ENCODE measurements at regions not wholly inside any gene's neighbourhood (a gene's known extent, or its start where the extent isn't known, plus 50 kb on each side); places are given as distances from the start of the nearest gene placed in this dataset.

GRCh38 chr11:33616552-33616951, 84.1 kb downstream of the C11orf91 start:
- Histone ChIP-seq H3K27me3 (ENCODE audit: control insufficient read depth in 3 of 3, insufficient read depth in 3 of 3, low read depth in 1 of 3, low read length in 3 of 3) (no peaks in the 10 kb centered on the region), H2AK5ac (ENCODE audit: low read depth, low read length) (no peak overlapping the region), H2BK5ac (ENCODE audit: low read length) (no peak overlapping the region), H3K14ac (ENCODE audit: low read length) (no peak overlapping the region), H3K4ac (ENCODE audit: low read length) (no peak overlapping the region), H3K4me3 (ENCODE audit: low read length in 2 of 2) (peak overlapping the region in 1 of 2 donors; percentile 32), H3K27ac (replicated peaks; ENCODE audit: low read length) (no peak overlapping the region), H3K18ac (ENCODE audit: low read length) (no peak overlapping the region), H3K79me1 (ENCODE audit: low read depth, low read length) (no peaks in the 10 kb centered on the region), H2BK12ac (ENCODE audit: low read length) (no peak overlapping the region), H3K23ac (ENCODE audit: low read depth, low read length, poor library complexity) (no peak overlapping the region), H4K8ac (ENCODE audit: low read depth, low read length) (no peak overlapping the region), H3K4me2 (ENCODE audit: insufficient read depth, low read length, poor library complexity, severe bottlenecking) (no peak overlapping the region), H2BK15ac (ENCODE audit: low read length) (no peak overlapping the region), H3K9me3 (replicated peaks in 1 of 2; ENCODE audit: control insufficient read depth in 2 of 2, insufficient read depth in 1 of 2, low read depth in 1 of 2, low read length in 2 of 2) (no peaks in the 10 kb centered on the region), H4K91ac (ENCODE audit: low read depth, low read length, poor library complexity) (no peak overlapping the region), H3K9ac (ENCODE audit: low read depth, low read length, poor library complexity) (no peak overlapping the region), H2BK120ac (ENCODE audit: low read depth, low read length) (no peak overlapping the region), H3K4me1 (ENCODE audit: control insufficient read depth in 2 of 2, insufficient read depth in 1 of 2, low read depth in 1 of 2, low read length in 2 of 2) (peaks cover 0 to 3% of the 10 kb centered on the region in 2 donors), H2AFZ (ENCODE audit: low read length) (no peak overlapping the region), H3K36me3 (replicated peaks in 1 of 2; ENCODE audit: control insufficient read depth in 2 of 2, insufficient read depth in 2 of 2, low read length in 2 of 2) (no peaks in the 10 kb centered on the region)
- no peak for DNase-seq (ENCODE audit: low spot score)
- WGBS, 2 donors (ENCODE audit: extremely low coverage in 2 of 2, insufficient read length in 2 of 2, insufficient replicate concordance in 1 of 2) = no CpG with 5 or more reads among the region's 5 CpGs

GRCh38 chr11:33615751-33616150, 84.9 kb downstream of the C11orf91 start:
- Histone ChIP-seq H2BK15ac (ENCODE audit: low read length) (no peak overlapping the region), H2BK12ac (ENCODE audit: low read length) (no peak overlapping the region), H3K27ac (replicated peaks; ENCODE audit: low read length) (no peak overlapping the region), H2BK5ac (ENCODE audit: low read length) (no peak overlapping the region), H3K27me3 (ENCODE audit: control insufficient read depth in 3 of 3, insufficient read depth in 3 of 3, low read depth in 1 of 3, low read length in 3 of 3) (no peaks in the 10 kb centered on the region), H2BK120ac (ENCODE audit: low read depth, low read length) (no peak overlapping the region), H3K79me1 (ENCODE audit: low read depth, low read length) (no peaks in the 10 kb centered on the region), H3K23ac (ENCODE audit: low read depth, low read length, poor library complexity) (no peak overlapping the region), H3K14ac (ENCODE audit: low read length) (no peak overlapping the region), H3K4me3 (ENCODE audit: low read length in 2 of 2) (no peak overlapping the region), H4K91ac (ENCODE audit: low read depth, low read length, poor library complexity) (no peak overlapping the region), H3K9me3 (replicated peaks in 1 of 2; ENCODE audit: control insufficient read depth in 2 of 2, insufficient read depth in 1 of 2, low read depth in 1 of 2, low read length in 2 of 2) (no peaks in the 10 kb centered on the region), H2AFZ (ENCODE audit: low read length) (no peak overlapping the region), H4K8ac (ENCODE audit: low read depth, low read length) (no peak overlapping the region), H3K36me3 (replicated peaks in 1 of 2; ENCODE audit: control insufficient read depth in 2 of 2, insufficient read depth in 2 of 2, low read length in 2 of 2) (no peaks in the 10 kb centered on the region), H3K4me2 (ENCODE audit: insufficient read depth, low read length, poor library complexity, severe bottlenecking) (no peak overlapping the region), H3K4ac (ENCODE audit: low read length) (no peak overlapping the region), H3K18ac (ENCODE audit: low read length) (no peak overlapping the region), H3K9ac (ENCODE audit: low read depth, low read length, poor library complexity) (no peak overlapping the region), H3K4me1 (ENCODE audit: control insufficient read depth in 2 of 2, insufficient read depth in 1 of 2, low read depth in 1 of 2, low read length in 2 of 2) (peaks cover 0 to 3% of the 10 kb centered on the region in 2 donors), H2AK5ac (ENCODE audit: low read depth, low read length) (no peak overlapping the region)
- DNase-seq (ENCODE audit: low spot score) = no peak
- WGBS, 2 donors (ENCODE audit: extremely low coverage in 2 of 2, insufficient read length in 2 of 2, insufficient replicate concordance in 1 of 2) = no CpG with 5 or more reads among the region's 3 CpGs

GRCh38 chr11:33613404-33613803, 87.2 kb downstream of the C11orf91 start:
- Histone ChIP-seq H2BK5ac (ENCODE audit: low read length) (no peak overlapping the region), H3K4me1 (ENCODE audit: control insufficient read depth in 2 of 2, insufficient read depth in 1 of 2, low read depth in 1 of 2, low read length in 2 of 2) (peaks cover 0 to 3% of the 10 kb centered on the region in 2 donors), H4K8ac (ENCODE audit: low read depth, low read length) (no peak overlapping the region), H3K18ac (ENCODE audit: low read length) (no peak overlapping the region), H4K91ac (ENCODE audit: low read depth, low read length, poor library complexity) (no peak overlapping the region), H2BK15ac (ENCODE audit: low read length) (no peak overlapping the region), H3K79me1 (ENCODE audit: low read depth, low read length) (no peaks in the 10 kb centered on the region), H3K27me3 (ENCODE audit: control insufficient read depth in 3 of 3, insufficient read depth in 3 of 3, low read depth in 1 of 3, low read length in 3 of 3) (no peaks in the 10 kb centered on the region), H3K9ac (ENCODE audit: low read depth, low read length, poor library complexity) (no peak overlapping the region), H2AK5ac (ENCODE audit: low read depth, low read length) (no peak overlapping the region), H3K23ac (ENCODE audit: low read depth, low read length, poor library complexity) (no peak overlapping the region), H3K9me3 (replicated peaks in 1 of 2; ENCODE audit: control insufficient read depth in 2 of 2, insufficient read depth in 1 of 2, low read depth in 1 of 2, low read length in 2 of 2) (no peaks in the 10 kb centered on the region), H3K27ac (replicated peaks; ENCODE audit: low read length) (no peak overlapping the region), H3K36me3 (replicated peaks in 1 of 2; ENCODE audit: control insufficient read depth in 2 of 2, insufficient read depth in 2 of 2, low read length in 2 of 2) (no peaks in the 10 kb centered on the region), H3K4ac (ENCODE audit: low read length) (no peak overlapping the region), H3K14ac (ENCODE audit: low read length) (no peak overlapping the region), H2AFZ (ENCODE audit: low read length) (no peak overlapping the region), H3K4me2 (ENCODE audit: insufficient read depth, low read length, poor library complexity, severe bottlenecking) (no peak overlapping the region), H2BK120ac (ENCODE audit: low read depth, low read length) (no peak overlapping the region), H3K4me3 (ENCODE audit: low read length in 2 of 2) (no peak overlapping the region), H2BK12ac (ENCODE audit: low read length) (no peak overlapping the region)
- no CpG with 5 or more reads among the region's 2 CpGs for WGBS, 2 donors (ENCODE audit: extremely low coverage in 2 of 2, insufficient read length in 2 of 2, insufficient replicate concordance in 1 of 2)
- DNase-seq (ENCODE audit: low spot score) = no peak

- no peak overlapping the region for H2AK5ac ChIP-seq (ENCODE audit: low read depth, low read length)
- no peak overlapping the region for H3K4me2 ChIP-seq (ENCODE audit: insufficient read depth, low read length, poor library complexity, severe bottlenecking)
- no peak overlapping the region for H2BK120ac ChIP-seq (ENCODE audit: low read depth, low read length)
- no peak overlapping the region for H3K9ac ChIP-seq (ENCODE audit: low read depth, low read length, poor library complexity)
- no peak overlapping the region for H3K14ac ChIP-seq (ENCODE audit: low read length)
- no peak overlapping the region for H3K4me3 ChIP-seq (ENCODE audit: low read length in 2 of 2)
- H3K4ac ChIP-seq (ENCODE audit: low read length) = no peak overlapping the region
- H3K27me3 ChIP-seq (ENCODE audit: control insufficient read depth in 3 of 3, insufficient read depth in 3 of 3, low read depth in 1 of 3, low read length in 3 of 3) = no peaks in the 10 kb centered on the region
- no CpG with 5 or more reads among the region's 2 CpGs for WGBS, 2 donors (ENCODE audit: extremely low coverage in 2 of 2, insufficient read length in 2 of 2, insufficient replicate concordance in 1 of 2)
- no peaks in the 10 kb centered on the region for H3K9me3 ChIP-seq (replicated peaks in 1 of 2; ENCODE audit: control insufficient read depth in 2 of 2, insufficient read depth in 1 of 2, low read depth in 1 of 2, low read length in 2 of 2)
- H2BK12ac ChIP-seq (ENCODE audit: low read length) = no peak overlapping the region
- H2BK5ac ChIP-seq (ENCODE audit: low read length) = no peak overlapping the region
- DNase-seq (ENCODE audit: low spot score) = no peak
- H4K91ac ChIP-seq (ENCODE audit: low read depth, low read length, poor library complexity) = no peak overlapping the region
- no peak overlapping the region for H3K23ac ChIP-seq (ENCODE audit: low read depth, low read length, poor library complexity)
- H4K8ac ChIP-seq (ENCODE audit: low read depth, low read length) = no peak overlapping the region
- H3K27ac ChIP-seq (replicated peaks; ENCODE audit: low read length) = no peak overlapping the region
- peaks cover 0 to 6% of the 10 kb centered on the region in 2 donors for H3K36me3 ChIP-seq (replicated peaks in 1 of 2; ENCODE audit: control insufficient read depth in 2 of 2, insufficient read depth in 2 of 2, low read length in 2 of 2)
- H2AFZ ChIP-seq (ENCODE audit: low read length) = no peak overlapping the region
- no peak overlapping the region for H2BK15ac ChIP-seq (ENCODE audit: low read length)
- no peaks in the 10 kb centered on the region for H3K79me1 ChIP-seq (ENCODE audit: low read depth, low read length)
- H3K18ac ChIP-seq (ENCODE audit: low read length) = no peak overlapping the region
- no peaks in the 10 kb centered on the region for H3K4me1 ChIP-seq (ENCODE audit: control insufficient read depth in 2 of 2, insufficient read depth in 1 of 2, low read depth in 1 of 2, low read length in 2 of 2)
Measured at GRCh38 chr11:33610903-33611302, 89.7 kb downstream of the C11orf91 start.
